Testis (tissue), 2 donors: ENCODE measurements at regions not wholly inside any gene's neighbourhood (a gene's known extent, or its start where the extent isn't known, plus 50 kb on each side); places are given as distances from the start of the nearest gene placed in this dataset.

Experiments used
- CTCF ChIP-seq, 3 experiments: fragments of 450-650 bp in 2 of 3; fragments of 200-600 bp in 1 of 3; sonication (generic) in 1 of 3; IDR thresholded peaks; one replicate each; pipeline ENCODE4 v1.5.1; 2016 to 2019; ENCODE audit warnings: antibody characterized with exemption in 3 of 3, mild to moderate bottlenecking in 2 of 3, moderate library complexity in 1 of 3
- POLR2A ChIP-seq: fragments of 450-650 bp; IDR thresholded peaks from one replicate; pipeline ENCODE4 v1.6.1; 2017; ENCODE audit warnings: antibody characterized with exemption, mild to moderate bottlenecking, moderate library complexity

GRCh38 chr3:106842151-106842550 lies 535.1 kb upstream of the CCDC54 start:
- no peak for TF ChIP-seq CTCF (IDR thresholded peaks at IDR 0.05)
- no peak for TF ChIP-seq POLR2A
